Endometrium (tissue), 2 donors: ENCODE measurements at regions not wholly inside any gene's neighbourhood (a gene's known extent, or its start where the extent isn't known, plus 50 kb on each side); places are given as distances from the start of the nearest gene placed in this dataset.
A peak's percentile ranks its signal among the peaks of the same experiment; 100 is the strongest.

Source experiments
- FAIRE-seq: peaks from 2 replicates; lab custom pipeline; 2012; peaks lifted over from hg19 to GRCh38; lab: Jason Lieb, UNC
- donor health status: control.
- donor health status: control.

- no peak for FAIRE-seq
Measured at GRCh38 chr1:168871531-168871930, 142.5 kb upstream of the DPT start.

- no peak for FAIRE-seq
Measured at GRCh38 chr1:168875831-168876230, 146.8 kb upstream of the DPT start.

- no peak for FAIRE-seq
Measured at GRCh38 chr1:168876830-168877229, 147.8 kb upstream of the DPT start.

GRCh38 chr1:168879896-168880734 lies 151.1 kb upstream of the DPT start:
- FAIRE-seq: no peak

GRCh38 chr1:168881656-168882260 lies 152.8 kb upstream of the DPT start:
- FAIRE-seq: no peak

- no peak for FAIRE-seq
Measured at GRCh38 chr1:168887381-168887780, 158.4 kb upstream of the DPT start.

GRCh38 chr1:168888418-168888817 lies 159.4 kb upstream of the DPT start:
- no peak for FAIRE-seq

GRCh38 chr1:168892931-168893330 lies 163.9 kb upstream of the DPT start:
- FAIRE-seq: no peak

GRCh38 chr1:168893359-168893801 lies 164.4 kb upstream of the DPT start:
- FAIRE-seq: no peak

GRCh38 chr1:168894397-168894903 lies 165.4 kb upstream of the DPT start:
- FAIRE-seq: no peak

- FAIRE-seq: no peak
Measured at GRCh38 chr1:168897249-168897648, 168.2 kb upstream of the DPT start.

- FAIRE-seq: no peak
Measured at GRCh38 chr1:168903237-168903830, 174.3 kb upstream of the DPT start.

GRCh38 chr1:168905633-168906032 lies 176.6 kb upstream of the DPT start:
- FAIRE-seq: no peak

- FAIRE-seq: no peak
Measured at GRCh38 chr1:168906367-168906766, 177.4 kb upstream of the DPT start.

- peak; percentile 4 for FAIRE-seq
Measured at GRCh38 chr1:168907053-168907452, 178.0 kb upstream of the DPT start.

GRCh38 chr1:168907786-168908348 lies 178.9 kb upstream of the DPT start:
- FAIRE-seq: no peak

- FAIRE-seq: no peak
Measured at GRCh38 chr1:168910403-168910802, 181.4 kb upstream of the DPT start.

GRCh38 chr1:168911370-168911769 lies 182.4 kb upstream of the DPT start:
- no peak for FAIRE-seq

- FAIRE-seq: no peak
Measured at GRCh38 chr1:168913711-168914463, 184.9 kb upstream of the DPT start.

- FAIRE-seq: no peak
Measured at GRCh38 chr1:168917309-168917708, 188.3 kb upstream of the DPT start.

- no peak for FAIRE-seq
Measured at GRCh38 chr1:168917796-168918195, 188.7 kb upstream of the ATP1B1 start.
